Nephron progenitor cell (in vitro differentiated cells): ENCODE measurements at regions not wholly inside any gene's neighbourhood (a gene's known extent, or its start where the extent isn't known, plus 50 kb on each side); places are given as distances from the start of the nearest gene placed in this dataset.

Experiments used
- DNase-seq: peaks from one replicate; pipeline ENCODE4 v3.0.0; 2021
- H3K27ac Mint-ChIP-seq: 2 replicates; pipeline ENCODE4 v1.8.0; 2021; ENCODE audit warnings: mild to moderate bottlenecking, moderate library complexity, mixed read lengths
- H3K27me3 Mint-ChIP-seq: 2 replicates; pipeline ENCODE4 v1.8.0; 2021; ENCODE audit warnings: mild to moderate bottlenecking, low read depth, mixed read lengths; ENCODE audit not compliant: poor library complexity
- H3K36me3 Mint-ChIP-seq: 2 replicates; pipeline ENCODE4 v1.8.0; 2021; ENCODE audit warnings: low read depth, mixed read lengths
- H3K4me1 Mint-ChIP-seq: 2 replicates; pipeline ENCODE4 v1.8.0; 2021; ENCODE audit warnings: mixed read lengths
- H3K4me3 Mint-ChIP-seq: 2 replicates; pipeline ENCODE4 v1.8.0; 2021; ENCODE audit warnings: mild to moderate bottlenecking, moderate library complexity, mixed read lengths
- H3K9me3 Mint-ChIP-seq: 2 replicates; pipeline ENCODE4 v1.8.0; 2021; ENCODE audit warnings: mild to moderate bottlenecking, moderate library complexity, mixed read lengths
- CTCF ChIP-seq: fragments of 200-600 bp; sonication (generic); IDR thresholded peaks from 2 replicates; pipeline ENCODE4 v1.5.0; 2021; ENCODE audit warnings: antibody characterized with exemption

- peaks cover 79% of the 10 kb centered on the region for H3K4me1 Mint-ChIP-seq
- peaks cover 12% of the 10 kb centered on the region for H3K9me3 Mint-ChIP-seq
- H3K27me3 Mint-ChIP-seq, result no peaks in the 10 kb centered on the region
- peak overlapping the region; percentile 72 for H3K4me3 Mint-ChIP-seq
- no peak for DNase-seq
- H3K27ac Mint-ChIP-seq, result peak overlapping the region; percentile 90
- peaks cover 5% of the 10 kb centered on the region for H3K36me3 Mint-ChIP-seq
- no peak for TF ChIP-seq CTCF
These were observed 79.0 kb upstream of the NKD1 start for GRCh38 chr16:50469121-50469743.

- Mint-ChIP-seq H3K36me3 (peaks cover 5% of the 10 kb centered on the region), H3K9me3 (peaks cover 12% of the 10 kb centered on the region)
These were observed 79.5 kb upstream of the NKD1 start for GRCh38 chr16:50468749-50469078.

GRCh38 chr16:50467943-50468748, 80.0 kb upstream of the NKD1 start:
- DNase-seq, result peak; percentile 83
- peak overlapping the region; percentile 61 for H3K27ac Mint-ChIP-seq
- H3K36me3 Mint-ChIP-seq, result peaks cover 5% of the 10 kb centered on the region
- peaks cover 75% of the 10 kb centered on the region for H3K4me1 Mint-ChIP-seq
- peaks cover 3% of the 10 kb centered on the region for H3K27me3 Mint-ChIP-seq
- TF ChIP-seq CTCF, result no peak
- H3K4me3 Mint-ChIP-seq, result peak overlapping the region; percentile 72
- peaks cover 12% of the 10 kb centered on the region for H3K9me3 Mint-ChIP-seq

More at GRCh38 chr16:50468749-50469078, 79.5 kb upstream of the NKD1 start:
- Mint-ChIP-seq H3K27me3 (no peaks in the 10 kb centered on the region), H3K4me3 (peak overlapping the region; percentile 72), H3K4me1 (peaks cover 75% of the 10 kb centered on the region), H3K27ac (peak overlapping the region; percentile 90)
- TF ChIP-seq CTCF, result no peak
- DNase-seq, result no peak

GRCh38 chr16:50467559-50467942, 80.6 kb upstream of the NKD1 start:
- Mint-ChIP-seq H3K27ac (no peak overlapping the region), H3K4me3 (peak overlapping the region; percentile 64), H3K9me3 (peaks cover 12% of the 10 kb centered on the region), H3K27me3 (peaks cover 7% of the 10 kb centered on the region), H3K4me1 (peaks cover 75% of the 10 kb centered on the region), H3K36me3 (peaks cover 5% of the 10 kb centered on the region)
- TF ChIP-seq CTCF, result no peak
- DNase-seq, result no peak

GRCh38 chr16:50466170-50466569, 82.0 kb upstream of the NKD1 start:
- no peak overlapping the region for H3K4me3 Mint-ChIP-seq
- TF ChIP-seq CTCF, result no peak
- no peak overlapping the region for H3K27ac Mint-ChIP-seq
- H3K9me3 Mint-ChIP-seq, result peaks cover 7% of the 10 kb centered on the region
- no peaks in the 10 kb centered on the region for H3K36me3 Mint-ChIP-seq
- H3K27me3 Mint-ChIP-seq, result peaks cover 7% of the 10 kb centered on the region
- peaks cover 74% of the 10 kb centered on the region for H3K4me1 Mint-ChIP-seq
- DNase-seq, result no peak
